ENCODE measurements at regions not wholly inside any gene's neighbourhood (a gene's known extent, or its start where the extent isn't known, plus 50 kb on each side); places are given as distances from the start of the nearest gene placed in this dataset.
A peak's percentile ranks its signal among the peaks of the same experiment; 100 is the strongest.

GRCh38 chr3:193871220-193871485 lies 264.8 kb upstream of the HES1 start:
- Histone ChIP-seq H3K36me3 (ENCODE audit: insufficient read depth, low read length) (no peaks in the 10 kb centered on the region), H3K4me1 (ENCODE audit: insufficient read depth, low read length) (no peaks in the 10 kb centered on the region), H3K27ac (ENCODE audit: low read length) (no peak overlapping the region), H3K27me3 (ENCODE audit: insufficient read depth, low read length, poor library complexity) (peaks cover 2% of the 10 kb centered on the region), H3K9ac (ENCODE audit: low read depth, low read length) (no peak overlapping the region), H2AFZ (ENCODE audit: low read depth, low read length) (no peak overlapping the region), H3K9me3 (ENCODE audit: insufficient read depth, low read length, severe bottlenecking) (no peaks in the 10 kb centered on the region), H3K4me3 (ENCODE audit: low read depth in 1 of 2, low read length in 2 of 2) (no peak overlapping the region), H3K4me2 (ENCODE audit: insufficient read depth, low read length) (no peak overlapping the region), H3K79me2 (ENCODE audit: insufficient read depth, low read length) (no peaks in the 10 kb centered on the region), H4K20me1 (ENCODE audit: insufficient read depth, low read length) (no peaks in the 10 kb centered on the region; the same call in 1 of the 2 replicates)
- TF ChIP-seq CTCF (IDR thresholded peaks at IDR 0.05; ENCODE audit: borderline replicate concordance, extremely low read depth, low read length, poor library complexity, severe bottlenecking) (no peak), EZH2 (IDR thresholded peaks at IDR 0.05; ENCODE audit: borderline replicate concordance, low read depth, low read length, severe bottlenecking) (no peak)
- DNase-seq (no peak), ATAC-seq (ENCODE audit: insufficient read depth, low read depth) (no peak)

GRCh38 chr3:193872265-193872753 lies 263.6 kb upstream of the HES1 start:
- no peak overlapping the region for H3K27ac ChIP-seq (ENCODE audit: low read length)
- H3K4me3 ChIP-seq (ENCODE audit: low read depth in 1 of 2, low read length in 2 of 2) = no peak overlapping the region
- H3K79me2 ChIP-seq (ENCODE audit: insufficient read depth, low read length) = no peaks in the 10 kb centered on the region
- no peak overlapping the region for H2AFZ ChIP-seq (ENCODE audit: low read depth, low read length)
- H4K20me1 ChIP-seq (ENCODE audit: insufficient read depth, low read length) = no peaks in the 10 kb centered on the region; the same call in 1 of the 2 replicates
- no peaks in the 10 kb centered on the region for H3K36me3 ChIP-seq (ENCODE audit: insufficient read depth, low read length)
- no peak for TF ChIP-seq EZH2 (IDR thresholded peaks at IDR 0.05; ENCODE audit: borderline replicate concordance, low read depth, low read length, severe bottlenecking)
- TF ChIP-seq CTCF (IDR thresholded peaks at IDR 0.05; ENCODE audit: borderline replicate concordance, extremely low read depth, low read length, poor library complexity, severe bottlenecking) = no peak
- H3K9ac ChIP-seq (ENCODE audit: low read depth, low read length) = no peak overlapping the region
- no peaks in the 10 kb centered on the region for H3K4me1 ChIP-seq (ENCODE audit: insufficient read depth, low read length)
- no peak overlapping the region for H3K4me2 ChIP-seq (ENCODE audit: insufficient read depth, low read length)
- peak; percentile 32; the same call in 1 of the 3 replicates for ATAC-seq (ENCODE audit: insufficient read depth, low read depth)
- DNase-seq = no peak
- H3K27me3 ChIP-seq (ENCODE audit: insufficient read depth, low read length, poor library complexity) = peaks cover 6% of the 10 kb centered on the region
- H3K9me3 ChIP-seq (ENCODE audit: insufficient read depth, low read length, severe bottlenecking) = no peaks in the 10 kb centered on the region

- no peak for DNase-seq
- no peak for ATAC-seq (ENCODE audit: insufficient read depth, low read depth)
- Histone ChIP-seq H3K9ac (ENCODE audit: low read depth, low read length) (no peak overlapping the region), H3K4me3 (ENCODE audit: low read depth in 1 of 2, low read length in 2 of 2) (no peak overlapping the region), H3K27ac (ENCODE audit: low read length) (no peak overlapping the region), H3K79me2 (ENCODE audit: insufficient read depth, low read length) (no peaks in the 10 kb centered on the region), H2AFZ (ENCODE audit: low read depth, low read length) (no peak overlapping the region), H3K4me1 (ENCODE audit: insufficient read depth, low read length) (no peaks in the 10 kb centered on the region), H3K4me2 (ENCODE audit: insufficient read depth, low read length) (no peak overlapping the region), H3K9me3 (ENCODE audit: insufficient read depth, low read length, severe bottlenecking) (no peaks in the 10 kb centered on the region), H3K36me3 (ENCODE audit: insufficient read depth, low read length) (no peaks in the 10 kb centered on the region), H4K20me1 (ENCODE audit: insufficient read depth, low read length) (no peaks in the 10 kb centered on the region; the same call in 1 of the 2 replicates), H3K27me3 (ENCODE audit: insufficient read depth, low read length, poor library complexity) (peaks cover 6% of the 10 kb centered on the region)
- TF ChIP-seq EZH2 (IDR thresholded peaks at IDR 0.05; ENCODE audit: borderline replicate concordance, low read depth, low read length, severe bottlenecking) = no peak
- no peak for TF ChIP-seq CTCF (IDR thresholded peaks at IDR 0.05; ENCODE audit: borderline replicate concordance, extremely low read depth, low read length, poor library complexity, severe bottlenecking)
Observed at GRCh38 chr3:193873426-193874201, 262.3 kb upstream of the HES1 start.
